Parathyroid adenoma (tissue), 2 donors: ENCODE measurements at regions not wholly inside any gene's neighbourhood (a gene's known extent, or its start where the extent isn't known, plus 50 kb on each side); places are given as distances from the start of the nearest gene placed in this dataset.

Experiments used
- H2AFZ ChIP-seq: fragments of 300-600 bp; sonication (generic); one replicate; pipeline ENCODE4 v1.7.0; 2017; ENCODE audit warnings: antibody characterized with exemption, mild to moderate bottlenecking
- H3K27ac ChIP-seq: fragments of 300-600 bp; sonication (generic); one replicate; pipeline ENCODE4 v1.7.0; 2017
- H3K27me3 ChIP-seq: fragments of 300-600 bp; sonication (generic); one replicate; pipeline ENCODE4 v1.7.0; 2017; ENCODE audit warnings: low read length; ENCODE audit not compliant: control insufficient read depth, insufficient read depth
- H3K36me3 ChIP-seq: fragments of 300-600 bp; sonication (generic); one replicate; pipeline ENCODE4 v1.7.0; 2017; ENCODE audit warnings: low read length; ENCODE audit not compliant: control insufficient read depth, insufficient read depth
- H3K4me1 ChIP-seq: fragments of 300-600 bp; sonication (generic); one replicate; pipeline ENCODE4 v1.7.0; 2017; ENCODE audit warnings: control low read depth
- H3K4me2 ChIP-seq: fragments of 300-600 bp; sonication (generic); one replicate; pipeline ENCODE4 v1.7.0; 2017; ENCODE audit warnings: low read length
- H3K4me3 ChIP-seq: fragments of 300-600 bp; sonication (generic); one replicate; pipeline ENCODE4 v1.7.0; 2017; ENCODE audit warnings: low read depth, low read length
- H3K79me2 ChIP-seq: fragments of 300-600 bp; sonication (generic); one replicate; pipeline ENCODE4 v1.7.0; 2017; ENCODE audit warnings: control low read depth
- H3K9ac ChIP-seq: fragments of 300-600 bp; sonication (generic); one replicate; pipeline ENCODE4 v1.7.0; 2017; ENCODE audit warnings: mild to moderate bottlenecking
- H3K9me3 ChIP-seq: fragments of 300-600 bp; sonication (generic); one replicate; pipeline ENCODE4 v1.7.0; 2017; ENCODE audit warnings: low read length; ENCODE audit not compliant: control insufficient read depth
- CTCF ChIP-seq: fragments of 300-600 bp; sonication (generic); IDR thresholded peaks from one replicate; pipeline ENCODE4 v1.7.0; 2017; ENCODE audit warnings: antibody characterized with exemption, mild to moderate bottlenecking
- donor health status: primary hyperparathyroidism.

- no peak for TF ChIP-seq CTCF
- Histone ChIP-seq H3K9me3 (no peaks in the 10 kb centered on the region), H3K4me1 (no peaks in the 10 kb centered on the region)
Observed at GRCh38 chr5:62167561-62168057, 138.4 kb upstream of the KIF2A start.

GRCh38 chr5:62168506-62169281 is 137.3 kb upstream of the KIF2A start:
- Histone ChIP-seq H3K4me3 (no peak overlapping the region), H3K4me2 (no peak overlapping the region)
- TF ChIP-seq CTCF: no peak

More at GRCh38 chr5:62167561-62168057, 138.4 kb upstream of the KIF2A start:
- H3K27ac ChIP-seq: no peak overlapping the region
- no peaks in the 10 kb centered on the region for H3K36me3 ChIP-seq
- H3K4me3 ChIP-seq: no peak overlapping the region
- H3K9ac ChIP-seq: no peak overlapping the region
- H3K4me2 ChIP-seq: no peak overlapping the region
- no peaks in the 10 kb centered on the region for H3K27me3 ChIP-seq
- H3K79me2 ChIP-seq: no peaks in the 10 kb centered on the region
- no peak overlapping the region for H2AFZ ChIP-seq

GRCh38 chr5:62178258-62178657 is 127.7 kb upstream of the KIF2A start:
- no peak overlapping the region for H3K4me3 ChIP-seq
- H3K9me3 ChIP-seq: no peaks in the 10 kb centered on the region

More at GRCh38 chr5:62168506-62169281, 137.3 kb upstream of the KIF2A start:
- no peaks in the 10 kb centered on the region for H3K4me1 ChIP-seq
- H3K27me3 ChIP-seq: no peaks in the 10 kb centered on the region
- H2AFZ ChIP-seq: no peak overlapping the region
- no peaks in the 10 kb centered on the region for H3K9me3 ChIP-seq
- no peaks in the 10 kb centered on the region for H3K79me2 ChIP-seq
- no peaks in the 10 kb centered on the region for H3K36me3 ChIP-seq
- H3K9ac ChIP-seq: no peak overlapping the region
- no peak overlapping the region for H3K27ac ChIP-seq

GRCh38 chr5:62182802-62183201 is 123.2 kb upstream of the KIF2A start:
- Histone ChIP-seq H3K4me1 (no peaks in the 10 kb centered on the region), H3K4me2 (no peak overlapping the region), H3K9ac (no peak overlapping the region), H3K27ac (no peak overlapping the region), H3K9me3 (no peaks in the 10 kb centered on the region), H3K36me3 (no peaks in the 10 kb centered on the region), H3K27me3 (no peaks in the 10 kb centered on the region), H2AFZ (no peak overlapping the region), H3K4me3 (no peak overlapping the region), H3K79me2 (no peaks in the 10 kb centered on the region)
- TF ChIP-seq CTCF: no peak

More at GRCh38 chr5:62178258-62178657, 127.7 kb upstream of the KIF2A start:
- H3K9ac ChIP-seq: no peak overlapping the region
- H3K27me3 ChIP-seq: no peaks in the 10 kb centered on the region
- no peak for TF ChIP-seq CTCF
- H3K79me2 ChIP-seq: no peaks in the 10 kb centered on the region
- H3K4me2 ChIP-seq: no peak overlapping the region
- H3K27ac ChIP-seq: no peak overlapping the region
- H2AFZ ChIP-seq: no peak overlapping the region
- no peaks in the 10 kb centered on the region for H3K36me3 ChIP-seq
- no peaks in the 10 kb centered on the region for H3K4me1 ChIP-seq

GRCh38 chr5:62183727-62184126 is 122.3 kb upstream of the KIF2A start:
- Histone ChIP-seq H3K27me3 (no peaks in the 10 kb centered on the region), H3K36me3 (no peaks in the 10 kb centered on the region), H3K79me2 (no peaks in the 10 kb centered on the region), H3K9me3 (no peaks in the 10 kb centered on the region), H3K4me1 (no peaks in the 10 kb centered on the region), H3K27ac (no peak overlapping the region), H3K4me3 (no peak overlapping the region), H2AFZ (no peak overlapping the region), H3K4me2 (no peak overlapping the region), H3K9ac (no peak overlapping the region)
- no peak for TF ChIP-seq CTCF
